Thoracic aorta (tissue), 2 donors: ENCODE measurements at regions not wholly inside any gene's neighbourhood (a gene's known extent, or its start where the extent isn't known, plus 50 kb on each side); places are given as distances from the start of the nearest gene placed in this dataset.

Source experiments
- ATAC-seq: fragments of 150-250 bp; one replicate; pipeline ENCODE4 v1.8.0; 2017; ENCODE audit warnings: low read depth; ENCODE audit not compliant: insufficient number of reproducible peaks, low FRiP score
- DNase-seq: peaks from one replicate; pipeline ENCODE4 v3.0.0-alpha.2; 2020; ENCODE audit warnings: low spot score
- H3K27ac ChIP-seq, 2 donors: fragments of 200-600 bp; sonication (generic); 1 replicate in 1 of 2; 2 replicates in 1 of 2; pipeline ENCODE4 v1.5.1; 2016; ENCODE audit warnings: mild to moderate bottlenecking in 2 of 2, moderate library complexity in 2 of 2
- H3K27me3 ChIP-seq: fragments of 200-600 bp; sonication (generic); replicated peaks from 2 replicates; pipeline ENCODE4 v1.6.0; 2016; ENCODE audit warnings: mild to moderate bottlenecking; ENCODE audit not compliant: insufficient read depth
- H3K36me3 ChIP-seq: fragments of 200-600 bp; sonication (generic); one replicate; pipeline ENCODE4 v1.5.1; 2016
- H3K4me1 ChIP-seq, 2 donors: fragments of 200-600 bp; sonication (generic); 1 replicate in 1 of 2; 2 replicates in 1 of 2; pipeline versions ENCODE4 v1.5.1 to v1.6.0; 2016; ENCODE audit warnings: low read depth in 2 of 2, mild to moderate bottlenecking in 1 of 2; ENCODE audit not compliant: control insufficient read depth in 1 of 2
- H3K4me3 ChIP-seq: fragments of 200-600 bp; sonication (generic); 2 replicates; pipeline ENCODE4 v1.5.1; 2016; ENCODE audit warnings: mild to moderate bottlenecking
- H3K9me3 ChIP-seq: fragments of 200-600 bp; sonication (generic); 2 replicates; pipeline ENCODE4 v1.5.1; 2016
- TF ChIP-seq, protein P1 (sequence below): fragments of 200-600 bp; sonication (generic); IDR thresholded peaks from one replicate; pipeline ENCODE4 v1.5.1; 2019; ENCODE audit warnings: antibody characterized with exemption

DNA sequence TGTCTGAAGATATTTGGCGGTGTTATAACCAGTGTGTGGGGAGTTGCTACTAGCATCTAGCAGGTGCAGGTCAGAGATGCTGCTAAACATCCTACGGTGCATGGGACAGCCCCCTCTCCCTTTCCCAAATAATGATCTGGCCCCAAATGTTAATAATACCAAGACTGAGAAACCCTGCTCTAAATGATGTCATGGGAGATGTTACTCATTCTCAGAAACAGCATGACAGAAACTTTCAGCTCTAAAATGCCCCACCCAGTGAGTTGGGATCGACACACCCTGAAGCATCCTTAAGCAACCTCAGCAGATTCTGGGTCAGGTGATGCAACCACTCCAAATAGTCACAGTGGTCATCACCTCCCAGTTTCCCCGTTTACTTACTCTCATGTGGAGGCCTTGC lies 108.8 kb upstream of the MPP7 start:
- ATAC-seq = no peak
- Histone ChIP-seq H3K27me3 (no peaks in the 10 kb centered on the region), H3K9me3 (peaks cover 2% of the 10 kb centered on the region), H3K4me3 (no peak overlapping the region), H3K4me1 (no peaks in the 10 kb centered on the region), H3K36me3 (no peaks in the 10 kb centered on the region), H3K27ac (no peak overlapping the region)
- no peak for DNase-seq
- TF ChIP-seq, protein P1, sequence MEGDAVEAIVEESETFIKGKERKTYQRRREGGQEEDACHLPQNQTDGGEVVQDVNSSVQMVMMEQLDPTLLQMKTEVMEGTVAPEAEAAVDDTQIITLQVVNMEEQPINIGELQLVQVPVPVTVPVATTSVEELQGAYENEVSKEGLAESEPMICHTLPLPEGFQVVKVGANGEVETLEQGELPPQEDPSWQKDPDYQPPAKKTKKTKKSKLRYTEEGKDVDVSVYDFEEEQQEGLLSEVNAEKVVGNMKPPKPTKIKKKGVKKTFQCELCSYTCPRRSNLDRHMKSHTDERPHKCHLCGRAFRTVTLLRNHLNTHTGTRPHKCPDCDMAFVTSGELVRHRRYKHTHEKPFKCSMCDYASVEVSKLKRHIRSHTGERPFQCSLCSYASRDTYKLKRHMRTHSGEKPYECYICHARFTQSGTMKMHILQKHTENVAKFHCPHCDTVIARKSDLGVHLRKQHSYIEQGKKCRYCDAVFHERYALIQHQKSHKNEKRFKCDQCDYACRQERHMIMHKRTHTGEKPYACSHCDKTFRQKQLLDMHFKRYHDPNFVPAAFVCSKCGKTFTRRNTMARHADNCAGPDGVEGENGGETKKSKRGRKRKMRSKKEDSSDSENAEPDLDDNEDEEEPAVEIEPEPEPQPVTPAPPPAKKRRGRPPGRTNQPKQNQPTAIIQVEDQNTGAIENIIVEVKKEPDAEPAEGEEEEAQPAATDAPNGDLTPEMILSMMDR = no peak

DNA sequence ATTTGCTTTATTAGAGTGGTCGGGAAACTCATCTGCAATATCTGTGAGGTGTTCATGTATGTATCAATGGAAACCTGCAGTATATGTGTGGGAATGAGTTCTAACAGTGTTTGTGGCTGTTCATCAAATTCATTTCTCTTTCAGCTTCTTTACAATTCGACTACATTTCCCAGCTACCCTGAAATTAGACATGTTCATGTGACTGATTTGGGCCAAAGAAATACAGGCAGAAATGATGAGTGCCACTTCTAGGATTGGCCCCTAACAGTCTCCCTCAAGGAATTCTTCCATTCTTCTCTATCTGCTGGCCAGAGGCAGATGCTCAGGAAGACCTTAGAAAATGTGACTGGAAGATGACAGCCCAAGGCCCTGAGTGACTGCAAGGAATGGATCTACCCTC lies 114.8 kb upstream of the WAC start:
- no peak for ATAC-seq
- Histone ChIP-seq H3K27ac (no peak overlapping the region), H3K4me1 (no peaks in the 10 kb centered on the region), H3K9me3 (peaks cover 2% of the 10 kb centered on the region), H3K4me3 (no peak overlapping the region), H3K27me3 (no peaks in the 10 kb centered on the region), H3K36me3 (no peaks in the 10 kb centered on the region)
- TF ChIP-seq, protein P1 = no peak
- DNase-seq = no peak

DNA sequence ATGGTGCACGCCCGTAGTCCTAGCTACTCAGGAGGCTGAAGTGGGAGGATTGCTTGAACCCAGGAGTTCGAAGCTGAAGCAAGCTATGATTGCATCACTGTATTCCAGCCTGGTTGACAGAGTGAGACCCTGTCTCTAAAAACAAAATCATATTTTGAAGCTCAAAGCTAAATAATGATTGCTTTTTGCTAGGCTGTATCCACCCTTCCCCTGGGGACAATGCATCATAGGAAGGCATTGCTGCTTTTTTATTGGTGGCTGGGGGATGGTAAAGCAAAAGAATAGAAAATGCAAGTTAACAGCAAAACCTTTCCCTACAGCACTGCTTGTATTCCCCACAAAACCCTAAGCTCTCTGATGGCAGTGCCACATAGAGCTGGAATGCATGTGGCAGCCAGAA lies 107.5 kb upstream of the WAC start:
- H3K4me3 ChIP-seq = no peak overlapping the region
- ATAC-seq (no peak), DNase-seq (no peak)
- no peaks in the 10 kb centered on the region for H3K4me1 ChIP-seq
- no peak overlapping the region for H3K27ac ChIP-seq
- TF ChIP-seq, protein P1 = no peak
- H3K27me3 ChIP-seq = no peaks in the 10 kb centered on the region
- H3K9me3 ChIP-seq = no peaks in the 10 kb centered on the region
- no peaks in the 10 kb centered on the region for H3K36me3 ChIP-seq

DNA sequence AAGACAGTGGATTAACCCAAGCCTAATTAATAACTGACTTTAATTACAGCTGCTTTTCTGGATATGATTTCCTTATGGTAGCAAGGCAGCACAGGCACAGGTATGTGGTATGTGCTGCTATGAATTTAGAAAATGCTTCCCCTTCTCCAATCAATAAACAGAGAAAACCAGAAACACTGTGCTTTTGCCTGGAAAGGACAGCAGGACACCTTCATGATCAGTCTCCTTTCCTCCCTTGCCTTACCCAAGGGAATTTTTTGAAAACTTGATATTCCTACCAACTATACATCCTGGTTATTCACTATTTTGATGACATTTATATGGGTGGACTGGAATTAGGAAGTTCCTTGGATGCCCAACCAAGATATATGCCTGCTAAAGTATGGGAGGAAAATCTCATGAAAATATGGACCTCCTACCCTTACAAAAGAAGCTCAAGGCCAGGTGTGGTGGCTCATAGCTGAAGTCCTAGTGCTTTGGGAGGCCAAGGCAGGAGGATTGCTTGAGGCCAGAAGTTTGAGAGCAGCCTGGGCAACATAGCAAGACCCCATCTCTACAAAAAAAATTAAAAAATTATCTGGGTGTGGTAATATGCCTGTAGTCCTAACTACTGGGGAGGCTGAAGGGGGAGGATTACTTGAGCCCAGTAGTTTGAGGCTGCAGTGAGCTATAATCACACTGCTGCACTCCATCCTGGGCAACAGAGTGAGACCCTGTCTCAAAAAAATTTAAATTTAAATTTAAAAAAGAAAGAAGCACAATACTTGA lies 106.3 kb upstream of the WAC start:
- TF ChIP-seq, protein P1 = no peak
- DNase-seq (no peak), ATAC-seq (no peak)
- H3K4me3 ChIP-seq = no peak overlapping the region
- H3K9me3 ChIP-seq = no peaks in the 10 kb centered on the region
- H3K4me1 ChIP-seq = no peaks in the 10 kb centered on the region
- H3K27me3 ChIP-seq = no peaks in the 10 kb centered on the region
- no peaks in the 10 kb centered on the region for H3K36me3 ChIP-seq
- H3K27ac ChIP-seq = no peak overlapping the region

DNA sequence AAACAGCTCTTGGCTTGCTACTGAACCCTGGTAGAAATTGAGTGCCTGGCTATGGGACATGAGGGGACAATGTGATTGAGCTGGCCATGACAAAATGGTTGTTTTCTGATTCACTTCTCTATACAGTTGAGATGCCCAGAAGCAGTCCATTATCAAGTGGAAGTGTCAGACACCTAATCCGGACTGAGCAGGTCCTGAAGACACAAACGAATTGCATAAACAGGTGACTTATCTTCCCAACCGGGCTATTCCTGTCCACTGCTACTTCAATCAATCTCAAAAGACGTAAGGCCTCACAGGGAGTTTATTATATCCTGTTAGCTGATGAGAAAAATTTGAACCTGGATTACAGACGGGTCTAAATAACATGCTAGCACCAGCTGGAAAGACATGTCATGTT lies 105.5 kb upstream of the WAC start:
- Histone ChIP-seq H3K27ac (no peak overlapping the region), H3K9me3 (no peaks in the 10 kb centered on the region), H3K4me3 (no peak overlapping the region), H3K36me3 (no peaks in the 10 kb centered on the region), H3K27me3 (no peaks in the 10 kb centered on the region), H3K4me1 (no peaks in the 10 kb centered on the region)
- no peak for DNase-seq
- TF ChIP-seq, protein P1 = no peak
- no peak for ATAC-seq
